Nucleus accumbens (tissue), 56 donors: ENCODE measurements at regions not wholly inside any gene's neighbourhood (a gene's known extent, or its start where the extent isn't known, plus 50 kb on each side); places are given as distances from the start of the nearest gene placed in this dataset.
A peak's percentile ranks its signal among the peaks of the same experiment; 100 is the strongest.
"Not testable (repeated sequence)": the region's sequence is repeated elsewhere in the genome, so short reads cannot be mapped to it uniquely, and the experiment has no call there.

Experiments
- DNase-seq, 56 donors: peaks; one replicate each; lab custom pipeline; 2025; lab: John Stamatoyannopoulos, UW

- no peak for DNase-seq
Observed at GRCh38 chr10:118436742-118437141, 94.6 kb upstream of the FAM204A start.

GRCh38 chr10:118430190-118430589 lies 88.1 kb upstream of the FAM204A start:
- DNase-seq: no peak

- DNase-seq: peak in 41 of 56 donors; percentile 1 to 78 (median 32)
Observed at GRCh38 chr10:118423800-118424442, 81.8 kb upstream of the FAM204A start.

GRCh38 chr10:118422241-118422640 lies 80.1 kb upstream of the FAM204A start:
- DNase-seq: no peak

- DNase-seq: not testable (repeated sequence)
Observed at GRCh38 chr10:118420049-118420448, 77.9 kb upstream of the FAM204A start.

GRCh38 chr10:118412932-118413331 lies 70.8 kb upstream of the FAM204A start:
- no peak for DNase-seq

- DNase-seq: no peak
Observed at GRCh38 chr10:118412132-118412760, 70.1 kb upstream of the FAM204A start.

GRCh38 chr10:118409295-118409694 lies 67.2 kb upstream of the FAM204A start:
- DNase-seq: no peak

GRCh38 chr10:118408181-118408580 lies 66.1 kb upstream of the FAM204A start:
- DNase-seq: no peak

GRCh38 chr10:118407777-118408176 lies 65.7 kb upstream of the FAM204A start:
- no peak for DNase-seq

GRCh38 chr10:118407026-118407425 lies 64.9 kb upstream of the FAM204A start:
- no peak for DNase-seq

- no peak for DNase-seq
Observed at GRCh38 chr10:118405928-118406327, 63.8 kb upstream of the FAM204A start.

- peak in 1 of 56 donors; percentile 1 for DNase-seq
Observed at GRCh38 chr10:118403967-118404366, 61.8 kb upstream of the FAM204A start.

- no peak for DNase-seq
Observed at GRCh38 chr10:118401708-118402193, 59.6 kb upstream of the FAM204A start.

- no peak for DNase-seq
Observed at GRCh38 chr10:118397391-118397790, 55.3 kb upstream of the FAM204A start.

GRCh38 chr10:118395947-118396346 lies 53.8 kb upstream of the FAM204A start:
- no peak for DNase-seq

GRCh38 chr10:118394301-118395200 lies 52.4 kb upstream of the FAM204A start:
- no peak for DNase-seq

GRCh38 chr10:118392761-118393160 lies 50.6 kb upstream of the FAM204A start:
- no peak for DNase-seq
